ENCODE measurements at regions not wholly inside any gene's neighbourhood (a gene's known extent, or its start where the extent isn't known, plus 50 kb on each side); places are given as distances from the start of the nearest gene placed in this dataset.

DNA sequence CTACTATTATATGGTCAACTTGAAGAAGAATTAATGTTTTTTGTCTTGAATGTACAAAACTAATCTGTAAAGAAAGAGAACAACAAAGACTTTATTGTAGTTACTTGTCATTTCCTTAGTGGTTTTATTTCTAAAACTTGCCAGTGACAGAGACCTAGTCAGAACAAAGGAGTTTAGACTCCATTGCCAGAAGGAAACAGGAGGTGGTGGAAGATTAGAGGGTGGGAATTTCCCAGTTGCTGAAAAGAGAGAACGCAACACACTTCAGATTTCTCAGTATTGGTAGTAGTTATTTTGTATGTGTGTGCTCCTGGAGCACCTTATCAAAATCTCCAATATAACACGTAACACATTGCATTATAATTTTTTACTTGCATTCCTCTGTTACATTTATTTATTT lies 81.4 kb downstream of the CDCA7 start:
- TF ChIP-seq POLR2A (IDR thresholded peaks at IDR 0.05; ENCODE audit: low read length) (no peak), GATA1 (IDR thresholded peaks at IDR 0.05; ENCODE audit: low read depth, low read length) (no peak)

All from erythroblast (primary cell).